ENCODE measurements at regions not wholly inside any gene's neighbourhood (a gene's known extent, or its start where the extent isn't known, plus 50 kb on each side); places are given as distances from the start of the nearest gene placed in this dataset.
A peak's percentile ranks its signal among the peaks of the same experiment; 100 is the strongest.

GRCh38 chr4:111849746-111850284 is 295.4 kb upstream of the FAM241A start:
- no peaks in the 10 kb centered on the region for H3K9me3 Mint-ChIP-seq (ENCODE audit: insufficient read depth)
- H3K27ac Mint-ChIP-seq = no peak overlapping the region
- TF ChIP-seq CTCF (IDR thresholded peaks at IDR 0.05) (no peak), EZH2 (IDR thresholded peaks at IDR 0.05; ENCODE audit: borderline replicate concordance, insufficient read depth, low read depth, low read length, poor library complexity, severe bottlenecking) (no peak)
- Histone ChIP-seq H4K20me1 (ENCODE audit: control insufficient read depth, insufficient read depth, low read length, poor library complexity, severe bottlenecking) (no peaks in the 10 kb centered on the region), H3K4me3 (ENCODE audit: control extremely low read depth in 1 of 5, extremely low read depth in 1 of 5, insufficient read depth in 1 of 5, low read depth in 2 of 5, low read length in 4 of 5) (no peak overlapping the region), H3K9me3 (ENCODE audit: control extremely low read depth in 1 of 3, control insufficient read depth in 2 of 3, insufficient read depth in 1 of 3, low read length in 2 of 3) (no peaks in the 10 kb centered on the region), H3K79me2 (ENCODE audit: control insufficient read depth, insufficient read depth, low read length) (no peaks in the 10 kb centered on the region), H3K4me2 (replicated peaks; ENCODE audit: low read depth, low read length, poor library complexity, severe bottlenecking) (no peak overlapping the region), H3K36me3 (replicated peaks in 1 of 2; ENCODE audit: control extremely low read depth in 1 of 2, control insufficient read depth in 1 of 2, extremely low read depth in 1 of 2, insufficient read depth in 2 of 2, low read length in 1 of 2) (no peaks in the 10 kb centered on the region), H3K4me1 (ENCODE audit: control insufficient read depth in 2 of 2, insufficient read depth in 2 of 2, low read length in 2 of 2) (no peaks in the 10 kb centered on the region), H2AFZ (ENCODE audit: insufficient read depth, low read depth, low read length, poor library complexity, severe bottlenecking) (no peak overlapping the region), H3K9ac (ENCODE audit: low read length) (no peak overlapping the region), H3K27ac (ENCODE audit: low read length in 2 of 2) (no peak overlapping the region), H3K27me3 (replicated peaks in 1 of 4; ENCODE audit: control extremely low read depth in 1 of 4, control insufficient read depth in 3 of 4, insufficient read depth in 4 of 4, low read length in 3 of 4) (no peaks in the 10 kb centered on the region)
- ChIA-PET POLR2A (no interaction called here), CTCF (no interaction called here)
- H3K4me3 Mint-ChIP-seq = no peak overlapping the region
- DNase-seq = no peak
- WGBS (ENCODE audit: insufficient coverage) = no CpG with 5 or more reads among the region's 1 CpG
- H3K27me3 Mint-ChIP-seq = peaks cover 5% of the 10 kb centered on the region
- intact Hi-C loops (cut with micrococcal nuclease) = no loop called here
- H3K4me1 Mint-ChIP-seq = no peaks in the 10 kb centered on the region
- no peak for ATAC-seq (ENCODE audit: low read depth)

- H3K4me3 Mint-ChIP-seq = no peak overlapping the region
- WGBS (ENCODE audit: insufficient coverage) = no CpG with 5 or more reads among the region's 1 CpG
- no peaks in the 10 kb centered on the region for H3K4me1 ChIP-seq (ENCODE audit: control insufficient read depth in 2 of 2, insufficient read depth in 2 of 2, low read length in 2 of 2)
- ATAC-seq (ENCODE audit: low read depth) = no peak
- no peaks in the 10 kb centered on the region for H4K20me1 ChIP-seq (ENCODE audit: control insufficient read depth, insufficient read depth, low read length, poor library complexity, severe bottlenecking)
- no peaks in the 10 kb centered on the region for H3K4me1 Mint-ChIP-seq
- ChIA-PET CTCF (interaction anchor here (0.8 kb wide), 1 partner anchor 9 kb away, joined by 7 read pairs; no protein-coding TSS in a partner anchor), POLR2A (no interaction called here)
- H3K4me2 ChIP-seq (replicated peaks; ENCODE audit: low read depth, low read length, poor library complexity, severe bottlenecking) = no peak overlapping the region
- H3K27ac Mint-ChIP-seq = no peak overlapping the region
- H3K27ac ChIP-seq (ENCODE audit: low read length in 2 of 2) = no peak overlapping the region
- H3K27me3 Mint-ChIP-seq = no peaks in the 10 kb centered on the region
- no peak overlapping the region for H3K4me3 ChIP-seq (ENCODE audit: control extremely low read depth in 1 of 5, extremely low read depth in 1 of 5, insufficient read depth in 1 of 5, low read depth in 2 of 5, low read length in 4 of 5)
- no peak overlapping the region for H2AFZ ChIP-seq (ENCODE audit: insufficient read depth, low read depth, low read length, poor library complexity, severe bottlenecking)
- H3K9me3 ChIP-seq (ENCODE audit: control extremely low read depth in 1 of 3, control insufficient read depth in 2 of 3, insufficient read depth in 1 of 3, low read length in 2 of 3) = no peaks in the 10 kb centered on the region
- no peak overlapping the region for H3K9ac ChIP-seq (ENCODE audit: low read length)
- no peaks in the 10 kb centered on the region for H3K79me2 ChIP-seq (ENCODE audit: control insufficient read depth, insufficient read depth, low read length)
- peak; percentile 58 for TF ChIP-seq CTCF (IDR thresholded peaks at IDR 0.05)
- TF ChIP-seq EZH2 (IDR thresholded peaks at IDR 0.05; ENCODE audit: borderline replicate concordance, insufficient read depth, low read depth, low read length, poor library complexity, severe bottlenecking) = no peak
- intact Hi-C loops (cut with micrococcal nuclease) = no loop called here
- DNase-seq = peak; percentile 5
- no peaks in the 10 kb centered on the region for H3K9me3 Mint-ChIP-seq (ENCODE audit: insufficient read depth)
- no peaks in the 10 kb centered on the region for H3K27me3 ChIP-seq (replicated peaks in 1 of 4; ENCODE audit: control extremely low read depth in 1 of 4, control insufficient read depth in 3 of 4, insufficient read depth in 4 of 4, low read length in 3 of 4)
- no peaks in the 10 kb centered on the region for H3K36me3 ChIP-seq (replicated peaks in 1 of 2; ENCODE audit: control extremely low read depth in 1 of 2, control insufficient read depth in 1 of 2, extremely low read depth in 1 of 2, insufficient read depth in 2 of 2, low read length in 1 of 2)
Measured at GRCh38 chr4:111854494-111855087, 290.7 kb upstream of the FAM241A start.

Measured in B cell (primary cell).